CD4-positive, alpha-beta T cell treated with Interleukin-17A for 4 hours (primary cell): ENCODE measurements at regions not wholly inside any gene's neighbourhood (a gene's known extent, or its start where the extent isn't known, plus 50 kb on each side); places are given as distances from the start of the nearest gene placed in this dataset.

ENCODE experiments used
- DNase-seq: peaks from one replicate; pipeline ENCODE4 v3.0.0-alpha.2; 2020; ENCODE audit warnings: mixed read lengths

DNA sequence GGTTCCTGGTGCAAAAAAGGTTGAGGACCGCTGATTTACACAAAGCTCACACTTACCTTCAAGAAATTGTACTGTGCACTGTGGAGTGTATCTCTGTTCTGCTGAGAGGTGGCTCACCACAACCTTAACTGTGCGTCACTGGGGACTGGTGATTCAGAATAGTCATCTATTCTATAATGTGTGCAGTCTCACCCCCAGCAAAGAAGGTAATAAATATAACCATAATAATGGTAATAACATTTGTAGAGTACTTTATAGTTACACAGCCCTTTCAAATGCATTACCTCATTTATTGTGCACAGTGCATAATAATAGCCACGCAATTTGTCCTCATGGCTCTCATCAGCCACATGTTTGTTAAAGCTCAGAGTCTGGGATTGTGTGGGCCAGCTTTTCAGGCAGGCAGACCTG is 59.4 kb upstream of the DUSP10 start:
- no peak for DNase-seq

DNA sequence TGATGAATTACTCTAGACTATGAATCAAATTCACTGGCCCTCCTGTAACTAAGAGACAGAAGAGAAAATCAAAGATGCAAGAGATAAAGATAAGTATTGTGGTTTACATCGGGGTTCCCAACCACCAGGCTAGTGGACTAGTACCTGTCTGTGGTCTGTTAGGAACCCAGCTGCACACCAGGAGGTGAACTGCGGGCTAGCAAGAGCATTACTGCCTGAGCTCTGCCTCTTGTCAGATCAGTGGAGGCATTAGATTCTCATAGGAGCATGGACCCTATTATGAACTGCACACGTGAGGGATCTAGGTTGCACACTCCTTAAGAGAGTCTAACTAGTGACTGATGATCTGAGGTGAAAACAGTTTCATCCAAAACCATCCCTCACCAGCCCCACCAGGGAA is 58.9 kb upstream of the DUSP10 start:
- no peak for DNase-seq

DNA sequence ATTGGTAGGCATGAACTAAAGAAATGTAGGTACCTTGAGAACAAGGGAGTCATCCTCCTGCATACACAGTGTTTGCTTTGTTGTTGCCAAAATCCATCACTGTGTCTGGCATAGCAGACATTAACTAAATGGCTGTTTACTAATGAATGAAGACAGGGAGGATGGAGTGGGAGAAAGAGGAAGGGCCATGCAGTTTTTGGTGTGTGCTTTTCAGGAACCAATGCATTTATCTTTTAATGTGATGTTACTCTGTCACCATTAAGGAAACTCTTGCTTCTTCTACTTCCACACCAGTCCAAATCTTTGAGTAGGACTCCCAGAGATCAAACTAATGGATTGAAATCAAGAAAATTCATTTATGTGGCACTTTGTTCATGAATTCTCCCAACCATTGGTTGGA is 55.6 kb upstream of the DUSP10 start:
- DNase-seq, result no peak

DNA sequence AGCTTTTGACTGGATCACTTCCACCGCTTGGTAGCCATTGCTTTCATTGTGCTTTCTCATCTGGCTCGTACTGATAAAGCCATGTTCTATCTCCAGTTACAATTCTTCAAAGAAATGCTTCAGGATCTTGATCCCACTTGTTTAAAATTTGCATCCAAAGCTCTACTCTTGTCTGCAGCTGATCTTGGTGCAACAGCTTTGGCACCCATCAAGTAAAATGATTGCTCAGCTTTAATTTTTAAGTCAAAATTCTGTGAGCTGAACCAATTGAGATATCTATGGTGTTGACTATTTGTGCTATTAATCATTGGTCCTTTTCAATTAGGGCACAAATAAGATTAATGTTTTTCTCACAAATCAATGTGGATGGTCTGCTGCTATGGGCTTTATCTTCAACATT is 54.8 kb upstream of the DUSP10 start:
- DNase-seq, result no peak

DNA sequence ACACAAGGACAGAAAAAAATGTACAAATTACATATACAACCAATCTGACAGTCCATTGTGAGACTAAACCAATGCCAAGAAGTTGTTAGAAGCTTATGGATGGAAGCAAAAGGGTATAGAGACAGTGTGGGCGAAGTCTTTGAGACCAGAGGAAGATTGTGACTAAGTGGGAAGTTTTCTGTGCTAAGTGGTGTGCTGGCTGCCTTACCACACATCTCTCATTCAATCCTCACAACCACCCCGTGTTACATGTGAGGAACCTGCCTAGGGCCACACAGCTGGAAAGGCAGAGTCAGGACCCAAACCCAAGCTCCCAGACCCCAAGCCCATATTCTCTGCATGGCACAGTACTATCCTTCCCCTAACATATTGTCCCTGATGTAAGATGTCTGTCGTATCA is 53.5 kb upstream of the DUSP10 start:
- no peak for DNase-seq

DNA sequence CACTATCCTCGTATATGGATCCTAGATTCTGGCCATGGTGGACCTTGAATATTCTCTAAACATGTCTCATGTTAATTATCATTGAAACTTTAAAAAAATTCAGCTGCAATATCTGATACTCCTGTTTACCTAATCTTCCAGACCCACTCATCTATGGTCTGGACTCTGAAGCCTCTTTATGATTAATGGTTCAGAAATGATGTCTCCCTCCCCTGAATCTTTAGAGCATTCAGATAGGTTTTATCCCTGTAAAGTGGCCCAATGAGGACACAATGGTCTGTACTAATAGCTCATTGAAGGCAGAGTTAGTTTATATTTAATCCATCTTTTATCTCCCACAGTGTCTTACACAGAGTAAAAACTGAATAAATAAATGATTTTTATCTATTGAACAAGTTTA is 53.0 kb upstream of the DUSP10 start:
- DNase-seq, result no peak

DNA sequence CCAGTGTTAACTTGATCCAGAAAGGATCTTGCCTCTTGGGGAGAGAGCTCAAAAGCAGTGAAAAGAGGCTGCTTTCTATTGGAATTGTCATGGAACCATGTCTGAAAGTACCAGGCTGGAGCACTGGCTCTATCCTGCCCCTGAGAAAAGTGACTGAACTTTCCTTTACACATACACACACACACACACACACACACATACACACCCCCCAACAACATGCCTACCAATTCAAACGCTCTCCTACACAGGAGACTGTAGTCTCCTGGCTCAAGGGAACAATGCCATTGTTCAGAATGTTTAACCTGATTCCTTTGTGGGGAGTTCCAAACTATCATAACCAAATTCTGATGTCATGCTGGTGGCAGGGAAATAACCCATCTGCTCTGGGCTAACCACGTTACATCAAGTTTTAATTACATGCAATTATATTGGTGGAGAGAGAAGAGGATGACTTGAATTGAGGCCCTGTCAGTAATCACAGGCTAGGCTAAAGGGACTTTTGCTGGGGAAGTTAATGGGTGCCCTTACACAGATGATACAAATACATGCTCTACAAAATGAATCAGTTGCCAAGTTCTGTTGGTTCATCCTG is 52.3 kb upstream of the DUSP10 start:
- DNase-seq, result no peak

DNA sequence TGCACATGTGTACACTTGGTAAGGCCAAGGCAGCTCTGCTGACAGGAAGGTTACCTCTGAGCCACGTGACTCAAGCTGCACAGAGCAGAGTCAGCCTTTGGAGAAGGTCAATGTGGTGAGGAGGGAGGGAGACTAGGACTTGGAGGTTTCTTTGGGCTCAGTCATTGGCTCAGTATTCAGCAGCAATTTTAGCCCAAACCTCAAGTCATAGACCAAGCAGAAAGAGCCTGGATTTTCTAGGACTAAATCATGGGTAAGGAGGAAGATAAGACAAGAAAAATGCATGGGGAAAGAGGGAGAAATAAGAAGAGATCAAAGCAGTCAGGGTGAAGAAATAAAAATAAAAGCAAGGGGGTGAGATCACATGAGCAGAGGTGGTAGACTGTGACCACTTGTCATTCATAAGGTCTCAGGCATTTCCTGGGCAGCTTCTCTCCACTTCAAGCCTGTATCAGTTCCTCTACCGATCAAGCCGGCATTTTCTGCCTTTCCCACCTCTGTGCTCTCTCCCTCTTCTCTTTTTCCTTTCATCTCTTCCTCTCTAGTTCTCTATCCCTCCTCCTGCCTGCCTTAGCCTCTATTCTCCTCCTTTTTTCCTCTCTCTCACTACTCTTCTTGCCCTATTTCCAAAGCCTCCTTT is 51.7 kb upstream of the DUSP10 start:
- DNase-seq, result no peak

DNA sequence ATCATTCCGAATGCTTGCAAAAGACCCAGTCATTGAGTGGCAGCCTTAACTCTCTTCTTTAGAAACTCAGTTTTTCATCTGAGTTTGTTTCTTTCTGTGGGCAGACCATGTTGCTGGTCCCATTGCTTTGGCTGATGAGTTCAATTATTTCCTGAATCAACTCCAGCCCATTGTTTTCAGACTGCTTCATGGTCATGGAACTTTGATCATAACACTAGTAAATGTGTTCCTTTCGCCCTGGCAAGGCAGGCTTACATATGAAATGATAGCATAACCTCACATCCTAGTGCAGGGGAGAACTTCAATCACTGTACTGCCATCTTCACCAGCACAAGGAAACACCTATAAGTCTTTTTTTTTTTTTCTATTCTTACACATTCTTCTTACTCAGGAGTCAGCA is 50.0 kb upstream of the DUSP10 start:
- DNase-seq, result no peak
